Colon (tissue), 2 donors: ENCODE measurements at regions not wholly inside any gene's neighbourhood (a gene's known extent, or its start where the extent isn't known, plus 50 kb on each side); places are given as distances from the start of the nearest gene placed in this dataset.

ENCODE experiments used
- FAIRE-seq: peaks from 2 replicates; lab custom pipeline; 2012; peaks lifted over from hg19 to GRCh38; lab: Jason Lieb, UNC
- donor health status: control.
- donor health status: control.

- no peak for FAIRE-seq
Measured at GRCh38 chr18:55090564-55091188, 131.4 kb upstream of the CCDC68 start.

GRCh38 chr18:55089610-55090009 lies 130.3 kb upstream of the CCDC68 start:
- FAIRE-seq = no peak

DNA sequence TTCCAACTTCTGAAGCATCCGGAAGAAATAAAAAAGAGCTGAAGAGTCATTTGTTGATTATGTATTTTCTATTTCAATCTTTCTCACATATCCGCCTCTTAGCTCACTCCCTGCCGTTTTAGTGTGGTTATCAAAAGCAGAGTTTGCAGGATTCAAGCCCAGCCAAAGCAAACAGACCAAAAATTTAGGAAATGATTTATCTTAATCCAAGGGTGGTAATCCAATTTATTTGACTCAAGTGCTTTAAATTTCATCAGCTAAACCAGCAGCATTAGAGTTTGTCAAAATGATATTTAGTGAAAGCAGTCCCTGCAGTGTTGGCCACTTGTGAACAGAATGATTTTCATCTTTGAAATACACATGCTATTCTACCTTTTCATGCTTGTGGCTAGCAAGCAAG lies 129.3 kb upstream of the CCDC68 start:
- no peak for FAIRE-seq

DNA sequence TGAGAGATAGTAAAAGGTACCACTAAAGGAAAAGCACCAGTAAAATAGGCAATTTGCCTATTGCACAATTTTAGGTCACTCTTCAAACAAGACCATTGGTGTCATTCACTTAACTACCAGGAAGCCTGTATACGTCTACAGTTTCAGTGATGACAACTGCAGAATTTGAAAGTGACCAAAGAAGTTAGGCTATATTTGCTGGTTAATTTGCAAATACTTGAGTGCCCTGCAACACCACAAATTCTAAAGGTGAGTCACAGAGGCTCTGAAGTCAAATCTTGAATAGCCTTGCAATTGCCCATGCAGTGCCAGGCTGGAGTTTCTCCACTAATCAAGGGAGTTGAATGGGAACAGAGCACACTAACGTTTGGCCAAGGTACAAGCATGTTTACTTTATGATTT lies 128.7 kb upstream of the CCDC68 start:
- FAIRE-seq = no peak

GRCh38 chr18:55086906-55087305 lies 127.6 kb upstream of the CCDC68 start:
- no peak for FAIRE-seq

- FAIRE-seq = no peak
Measured at GRCh38 chr18:55085557-55086285, 126.5 kb upstream of the CCDC68 start.

- FAIRE-seq = no peak
Measured at GRCh38 chr18:55084550-55084949, 125.3 kb upstream of the CCDC68 start.

GRCh38 chr18:55083461-55083860 lies 124.2 kb upstream of the CCDC68 start:
- FAIRE-seq = no peak

- no peak for FAIRE-seq
Measured at GRCh38 chr18:55079481-55080355, 120.5 kb upstream of the CCDC68 start.

DNA sequence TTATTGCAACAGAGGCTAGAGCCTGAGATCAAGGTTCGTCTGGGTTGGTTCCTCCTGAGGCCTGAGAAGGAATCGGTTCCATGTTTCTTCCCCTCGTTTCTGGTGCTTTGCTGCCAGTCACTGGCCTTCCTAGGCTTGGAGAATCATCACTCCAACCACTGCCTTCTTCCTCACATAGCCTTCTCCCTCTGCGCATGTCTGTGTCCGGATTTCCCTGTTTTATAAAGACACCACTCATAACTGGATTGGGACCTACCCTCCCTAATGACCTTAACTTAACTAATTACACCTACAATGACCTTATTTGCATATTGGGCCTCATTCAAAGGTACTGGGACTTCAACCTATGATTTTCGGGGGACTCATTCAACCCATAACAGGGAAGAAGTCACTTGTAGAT lies 119.8 kb upstream of the CCDC68 start:
- FAIRE-seq = no peak

GRCh38 chr18:55078303-55078932 lies 119.2 kb upstream of the CCDC68 start:
- FAIRE-seq = no peak

- no peak for FAIRE-seq
Measured at GRCh38 chr18:55076643-55077218, 117.5 kb upstream of the CCDC68 start.

DNA sequence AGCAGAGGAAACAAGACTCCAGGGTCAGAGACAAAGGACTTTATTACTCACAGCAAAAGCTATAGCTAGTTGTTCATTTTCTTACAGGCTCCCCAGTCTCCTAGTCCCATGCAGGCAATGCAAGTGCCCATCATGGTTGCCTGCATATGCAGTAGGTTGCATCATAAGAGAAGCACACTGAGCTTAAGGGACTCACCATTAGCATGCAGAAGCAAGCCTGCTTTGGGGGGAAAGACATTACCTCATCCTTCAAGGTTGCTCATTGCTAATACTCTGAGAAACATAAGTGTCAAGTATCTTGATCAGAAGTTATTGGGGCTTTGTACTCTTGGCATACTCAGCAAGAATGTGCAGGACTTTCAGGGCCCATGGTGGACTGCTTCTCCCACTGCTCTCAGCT lies 114.6 kb upstream of the CCDC68 start:
- FAIRE-seq = no peak

DNA sequence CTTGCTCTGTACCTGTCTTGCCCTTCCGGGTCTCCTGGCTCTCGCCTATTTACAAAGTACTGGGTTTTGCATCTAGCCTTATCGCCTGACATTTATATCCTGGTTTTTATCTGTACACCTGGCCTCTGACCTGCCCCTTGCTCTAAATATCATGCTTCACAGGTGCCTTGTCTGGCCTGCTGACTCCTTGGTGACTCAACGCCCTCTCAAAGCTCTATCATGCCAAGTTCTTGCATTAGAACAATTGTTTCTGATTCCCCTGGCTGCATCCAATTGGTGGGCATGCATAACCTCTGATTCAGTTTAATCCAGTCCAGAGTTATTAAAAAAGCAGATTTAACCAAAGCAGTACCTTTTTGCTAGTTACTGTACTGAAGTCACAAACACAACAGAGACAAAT lies 113.9 kb upstream of the CCDC68 start:
- no peak for FAIRE-seq

- no peak for FAIRE-seq
Measured at GRCh38 chr18:55072698-55073097, 113.4 kb upstream of the CCDC68 start.

DNA sequence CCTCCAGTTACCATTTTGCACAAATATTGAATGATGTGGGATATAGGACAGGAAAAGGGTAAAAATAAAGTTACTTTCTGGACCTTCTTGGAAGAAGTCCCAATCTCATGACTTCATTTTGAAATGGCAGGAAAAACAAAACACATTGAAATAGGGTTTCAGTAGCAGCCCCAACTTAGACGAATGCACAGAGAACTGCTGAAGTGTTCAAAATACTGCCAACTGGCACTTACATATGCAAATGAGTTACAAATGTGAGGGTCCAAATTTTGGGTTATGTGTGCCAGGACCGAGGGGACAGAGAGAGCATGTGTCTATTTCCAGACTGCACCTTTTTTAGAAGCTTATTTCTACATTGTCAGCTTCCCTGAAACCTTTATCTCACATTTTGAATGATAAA lies 112.9 kb upstream of the CCDC68 start:
- no peak for FAIRE-seq

DNA sequence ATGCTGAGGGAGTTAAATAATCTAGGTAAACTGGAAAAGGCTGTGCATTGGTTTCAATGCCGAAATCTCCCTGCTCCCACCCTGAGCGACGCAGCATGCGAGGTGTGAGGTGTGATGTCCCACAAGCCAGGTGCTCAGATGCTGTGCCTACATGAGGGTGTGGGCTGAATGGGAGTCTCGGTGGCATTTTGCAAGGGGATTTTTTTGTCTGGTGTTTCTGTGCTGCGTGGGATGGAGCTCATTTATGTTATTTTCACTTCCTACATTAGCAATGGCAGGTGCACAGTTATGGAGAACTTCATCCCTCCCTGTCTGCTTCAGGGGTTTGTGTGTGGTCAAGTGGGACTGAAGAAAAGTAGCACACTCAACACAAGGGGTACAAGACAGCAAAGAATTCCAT lies 110.2 kb upstream of the CCDC68 start:
- no peak for FAIRE-seq

GRCh38 chr18:55064760-55065159 lies 105.5 kb upstream of the CCDC68 start:
- no peak for FAIRE-seq

GRCh38 chr18:55064073-55064472 lies 104.8 kb upstream of the CCDC68 start:
- FAIRE-seq = no peak

DNA sequence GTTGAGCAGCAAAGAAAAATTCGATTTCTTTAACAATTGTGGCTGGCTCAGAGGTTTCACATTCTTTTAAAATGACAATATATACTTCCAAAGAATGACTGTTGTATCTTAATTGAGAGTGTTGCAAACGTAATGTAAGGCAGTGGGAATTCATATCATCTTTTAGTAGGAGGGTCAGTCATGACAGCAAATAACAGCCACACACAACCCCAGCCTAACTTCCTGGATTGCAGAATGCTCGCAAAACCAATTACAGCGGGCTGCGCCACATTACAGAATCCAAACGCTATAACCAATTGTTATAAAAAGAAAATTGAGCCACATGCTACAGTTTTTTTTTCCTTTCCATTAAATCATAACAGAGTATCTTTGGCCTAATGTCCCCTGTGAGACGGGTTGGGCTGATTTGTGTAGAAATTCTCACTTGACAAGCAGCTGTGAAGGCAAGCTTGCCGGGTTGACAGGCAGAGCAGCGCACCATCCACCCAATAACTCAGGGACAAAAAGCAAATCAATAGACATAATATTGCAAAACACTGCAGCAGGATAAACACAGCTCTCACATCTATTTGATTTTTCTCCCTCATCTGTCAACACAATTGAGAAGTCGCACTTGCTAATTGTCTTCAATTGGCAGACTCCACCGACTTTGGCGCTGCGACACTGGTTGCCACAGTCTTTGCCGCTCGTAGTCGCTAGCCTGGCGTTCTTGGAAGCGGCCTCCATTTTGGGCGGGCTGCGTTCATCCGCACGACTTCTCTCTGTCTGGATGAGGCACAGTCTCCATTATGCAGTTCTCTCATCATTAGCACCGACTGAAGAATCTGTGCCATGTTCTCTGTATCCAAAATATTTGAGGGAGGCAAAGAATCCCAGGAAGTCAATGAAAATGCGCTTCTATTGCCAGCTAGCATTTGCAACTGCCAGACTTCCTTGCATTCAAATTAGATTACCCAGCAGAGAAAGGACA lies 95.0 kb upstream of the CCDC68 start:
- no peak for FAIRE-seq

- FAIRE-seq = no peak
Measured at GRCh38 chr18:55048892-55049291, 89.6 kb upstream of the CCDC68 start.
